ENCODE measurements at regions not wholly inside any gene's neighbourhood (a gene's known extent, or its start where the extent isn't known, plus 50 kb on each side); places are given as distances from the start of the nearest gene placed in this dataset.
A peak's percentile ranks its signal among the peaks of the same experiment; 100 is the strongest.

DNA sequence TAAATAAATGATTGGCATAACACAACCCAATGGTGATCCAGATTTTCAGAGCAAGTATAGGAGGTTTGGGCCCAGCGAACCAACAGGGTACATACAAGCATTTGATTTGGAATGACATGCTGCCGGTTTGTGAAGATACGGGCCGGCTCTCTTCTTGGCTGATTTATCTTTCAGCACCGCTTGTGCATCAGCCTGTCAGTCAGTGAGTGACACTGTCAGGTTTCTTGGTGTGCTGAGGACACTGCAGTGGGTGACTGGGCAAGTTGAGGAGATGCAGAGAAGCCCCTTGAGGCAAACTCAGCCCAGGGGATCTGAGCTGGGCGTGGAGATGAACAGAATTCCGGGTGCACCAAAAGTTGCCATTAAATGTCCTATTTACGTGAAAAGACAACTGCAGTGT, 194.5 kb downstream of the SNX10 start:
- BruUV-seq (replicated peaks): no TSS peak
- ChIA-PET CTCF (ENCODE audit: low intra/inter-chr PET ratio) (no interaction called here), POLR2A (no interaction called here)
- ATAC-seq: no peak
- no peaks in the 10 kb centered on the region for H4K20me1 ChIP-seq (replicated peaks; ENCODE audit: control insufficient read depth, insufficient read depth, low read length)
- no peaks in the 10 kb centered on the region for H3K4me1 ChIP-seq (replicated peaks in 1 of 2; ENCODE audit: control insufficient read depth in 2 of 2, insufficient read depth in 2 of 2, low read length in 2 of 2)
- WGBS (ENCODE audit: insufficient coverage, low coverage, missing lambda C conversion rate): 1% methylated on average over 8 of the region's 8 CpGs
- FAIRE-seq: no peak
- intact Hi-C loops (cut with micrococcal nuclease) (no loop called here), in situ Hi-C loops (cut with MboI) (loop anchor here (25.0 kb wide), 1 partner anchor 99 kb away; no protein-coding TSS in a partner anchor)
- H3K9ac ChIP-seq (ENCODE audit: insufficient read depth in 1 of 2, low read depth in 2 of 2, low read length in 2 of 2): no peak overlapping the region
- DNase-seq (ENCODE audit: extremely low read depth in 1 of 4, low spot score in 3 of 4): no peak
- H2AFZ ChIP-seq (ENCODE audit: low read depth, low read length): no peak overlapping the region
- no peaks in the 10 kb centered on the region for H3K36me3 ChIP-seq (ENCODE audit: control insufficient read depth, insufficient read depth, low read length)
- no peak for TF ChIP-seq ARHGAP35 (IDR thresholded peaks at IDR 0.05; ENCODE audit: partially characterized antibody)
- no peak for TF ChIP-seq ZNF354B (CRISPR knock-in tag; IDR thresholded peaks at IDR 0.05)
- TF ChIP-seq, protein P1, sequence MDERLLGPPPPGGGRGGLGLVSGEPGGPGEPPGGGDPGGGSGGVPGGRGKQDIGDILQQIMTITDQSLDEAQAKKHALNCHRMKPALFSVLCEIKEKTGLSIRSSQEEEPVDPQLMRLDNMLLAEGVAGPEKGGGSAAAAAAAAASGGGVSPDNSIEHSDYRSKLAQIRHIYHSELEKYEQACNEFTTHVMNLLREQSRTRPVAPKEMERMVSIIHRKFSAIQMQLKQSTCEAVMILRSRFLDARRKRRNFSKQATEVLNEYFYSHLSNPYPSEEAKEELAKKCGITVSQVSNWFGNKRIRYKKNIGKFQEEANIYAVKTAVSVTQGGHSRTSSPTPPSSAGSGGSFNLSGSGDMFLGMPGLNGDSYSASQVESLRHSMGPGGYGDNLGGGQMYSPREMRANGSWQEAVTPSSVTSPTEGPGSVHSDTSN (CRISPR knock-in tag; IDR thresholded peaks at IDR 0.05; ENCODE audit: low read depth): no peak
- TF ChIP-seq, protein P1 (tag; conservative IDR thresholded peaks at IDR 0.05; ENCODE audit: low read depth): peak; percentile 34; the same call in 1 of the 2 replicates
- TF ChIP-seq MEIS2 (IDR thresholded peaks at IDR 0.05; ENCODE audit: partially characterized antibody): peak; percentile 46
- TF ChIP-seq, protein P2, sequence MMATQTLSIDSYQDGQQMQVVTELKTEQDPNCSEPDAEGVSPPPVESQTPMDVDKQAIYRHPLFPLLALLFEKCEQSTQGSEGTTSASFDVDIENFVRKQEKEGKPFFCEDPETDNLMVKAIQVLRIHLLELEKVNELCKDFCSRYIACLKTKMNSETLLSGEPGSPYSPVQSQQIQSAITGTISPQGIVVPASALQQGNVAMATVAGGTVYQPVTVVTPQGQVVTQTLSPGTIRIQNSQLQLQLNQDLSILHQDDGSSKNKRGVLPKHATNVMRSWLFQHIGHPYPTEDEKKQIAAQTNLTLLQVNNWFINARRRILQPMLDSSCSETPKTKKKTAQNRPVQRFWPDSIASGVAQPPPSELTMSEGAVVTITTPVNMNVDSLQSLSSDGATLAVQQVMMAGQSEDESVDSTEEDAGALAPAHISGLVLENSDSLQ (IDR thresholded peaks at IDR 0.05): peak; percentile 51; the same call in 1 of the 2 replicates
- no peak overlapping the region for H3K4me3 ChIP-seq
- peaks cover 36 to 37% of the 10 kb centered on the region in 2 experiments; a peak in 4 of 5 replicates for H3K27me3 ChIP-seq (ENCODE audit: control insufficient read depth in 2 of 2, insufficient read depth in 2 of 2, low read length in 2 of 2)
- no peak overlapping the region for H3K4me2 ChIP-seq (ENCODE audit: insufficient read depth, low read length)
- H3K9me1 ChIP-seq (ENCODE audit: control insufficient read depth, insufficient read depth, low read length): no peaks in the 10 kb centered on the region
- H3K9me3 ChIP-seq (replicated peaks; ENCODE audit: control insufficient read depth, insufficient read depth, low read depth, low read length): no peaks in the 10 kb centered on the region; the same call in 1 of the 2 replicates
- no peaks in the 10 kb centered on the region for H3K79me2 ChIP-seq (ENCODE audit: control insufficient read depth, insufficient read depth, low read length)
- H3K27ac ChIP-seq (ENCODE audit: extremely low read depth, low read depth, low read length): no peak overlapping the region

Measured in K562 (cell line).